ENCODE measurements at regions not wholly inside any gene's neighbourhood (a gene's known extent, or its start where the extent isn't known, plus 50 kb on each side); places are given as distances from the start of the nearest gene placed in this dataset.

DNA sequence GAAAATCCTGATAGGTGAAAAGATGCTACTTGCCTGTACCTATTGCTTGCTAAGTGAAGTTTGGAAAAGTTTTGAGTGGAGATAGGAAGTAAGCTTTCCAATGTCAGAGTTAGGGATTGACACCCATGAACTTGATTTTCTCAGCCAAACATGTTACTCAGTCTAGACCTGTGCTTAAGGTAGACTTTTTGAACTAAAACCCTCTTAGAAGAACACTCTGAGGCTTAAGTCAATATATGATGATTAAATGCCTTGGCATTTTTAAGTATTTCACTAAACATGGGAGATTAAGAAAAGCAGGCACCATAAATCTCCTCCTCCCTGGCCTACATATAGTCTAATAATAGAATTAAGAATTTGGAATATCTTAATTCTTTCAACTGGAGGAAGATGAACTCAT, 785.6 kb upstream of the SOX9 start:
- ChIA-PET CTCF (no interaction called here), POLR2A (ENCODE audit: unreplicated experiment) (no interaction called here)
- Histone ChIP-seq H2BK15ac (ENCODE audit: low read depth, low read length) (no peak overlapping the region), H3K18ac (ENCODE audit: low read depth, low read length) (no peak overlapping the region), H3K79me1 (ENCODE audit: low read depth in 1 of 2, low read length in 2 of 2) (no peaks in the 10 kb centered on the region), H3K9ac (ENCODE audit: low read depth, low read length) (no peak overlapping the region), H3K36me3 (ENCODE audit: control insufficient read depth, insufficient read depth, low read length) (no peaks in the 10 kb centered on the region), H3K14ac (replicated peaks; ENCODE audit: low read depth, low read length) (no peak overlapping the region), H3K4me1 (ENCODE audit: control insufficient read depth, insufficient read depth, low read length) (no peaks in the 10 kb centered on the region; the same call in 1 of the 2 replicates), H4K91ac (ENCODE audit: insufficient read depth, low read depth, low read length) (no peak overlapping the region), H3K23ac (ENCODE audit: low read depth, low read length) (no peak overlapping the region), H2BK20ac (ENCODE audit: low read depth, low read length) (no peak overlapping the region), H2AK9ac (replicated peaks; ENCODE audit: low read depth, low read length, poor library complexity) (no peak overlapping the region), H3K9me3 (ENCODE audit: control insufficient read depth, insufficient read depth, low read length) (no peaks in the 10 kb centered on the region), H2BK120ac (ENCODE audit: low read depth, low read length) (no peak overlapping the region), H4K20me1 (ENCODE audit: insufficient read depth, low read length) (no peaks in the 10 kb centered on the region), H2BK5ac (ENCODE audit: low read depth, low read length, poor library complexity, severe bottlenecking) (no peak overlapping the region), H3K4me3 (ENCODE audit: insufficient read depth, low read depth, low read length) (no peak overlapping the region), H3K27ac (ENCODE audit: insufficient read depth, low read length) (no peak overlapping the region), H2AK5ac (ENCODE audit: low read depth, low read length) (no peak overlapping the region), H4K5ac (ENCODE audit: low read depth, low read length) (no peak overlapping the region), H3K4ac (ENCODE audit: low read depth, low read length) (no peak overlapping the region), H3K27me3 (ENCODE audit: control insufficient read depth, insufficient read depth, low read length) (no peaks in the 10 kb centered on the region), H3K9me1 (ENCODE audit: insufficient read depth, low read length) (no peaks in the 10 kb centered on the region), H4K8ac (ENCODE audit: low read depth in 2 of 2, low read length in 2 of 2) (no peak overlapping the region), H2AFZ (replicated peaks; ENCODE audit: low read length, poor library complexity) (no peak overlapping the region), H3K4me2 (ENCODE audit: low read depth, low read length) (no peak overlapping the region), H3K56ac (ENCODE audit: extremely low read depth, insufficient read depth, low read length) (no peak overlapping the region)
- DNase-seq = no peak
- BruUV-seq (replicated peaks) = no TSS peak
- no peak for ATAC-seq (ENCODE audit: low read depth)
- in situ Hi-C loops (cut with MboI; ENCODE audit: low sequenced_read_pairs) (no loop called here), dilution Hi-C loops (cut with HindIII; ENCODE audit: low sequenced_read_pairs, unreplicated experiment) (no loop called here), intact Hi-C loops (cut with micrococcal nuclease) (loop anchor here (10.0 kb wide), 1 partner anchor 130 kb away; no protein-coding TSS in a partner anchor)
- TF ChIP-seq CEBPB (IDR thresholded peaks at IDR 0.05; ENCODE audit: low read depth, low read length) = no peak
- no peak for TF ChIP-seq POLR2A (IDR thresholded peaks at IDR 0.05; ENCODE audit: low read depth, low read length)
- TF ChIP-seq, protein P1, sequence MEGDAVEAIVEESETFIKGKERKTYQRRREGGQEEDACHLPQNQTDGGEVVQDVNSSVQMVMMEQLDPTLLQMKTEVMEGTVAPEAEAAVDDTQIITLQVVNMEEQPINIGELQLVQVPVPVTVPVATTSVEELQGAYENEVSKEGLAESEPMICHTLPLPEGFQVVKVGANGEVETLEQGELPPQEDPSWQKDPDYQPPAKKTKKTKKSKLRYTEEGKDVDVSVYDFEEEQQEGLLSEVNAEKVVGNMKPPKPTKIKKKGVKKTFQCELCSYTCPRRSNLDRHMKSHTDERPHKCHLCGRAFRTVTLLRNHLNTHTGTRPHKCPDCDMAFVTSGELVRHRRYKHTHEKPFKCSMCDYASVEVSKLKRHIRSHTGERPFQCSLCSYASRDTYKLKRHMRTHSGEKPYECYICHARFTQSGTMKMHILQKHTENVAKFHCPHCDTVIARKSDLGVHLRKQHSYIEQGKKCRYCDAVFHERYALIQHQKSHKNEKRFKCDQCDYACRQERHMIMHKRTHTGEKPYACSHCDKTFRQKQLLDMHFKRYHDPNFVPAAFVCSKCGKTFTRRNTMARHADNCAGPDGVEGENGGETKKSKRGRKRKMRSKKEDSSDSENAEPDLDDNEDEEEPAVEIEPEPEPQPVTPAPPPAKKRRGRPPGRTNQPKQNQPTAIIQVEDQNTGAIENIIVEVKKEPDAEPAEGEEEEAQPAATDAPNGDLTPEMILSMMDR (conservative IDR thresholded peaks at IDR 0.05; ENCODE audit: low read depth, low read length) = no peak
- TF ChIP-seq, protein P2, sequence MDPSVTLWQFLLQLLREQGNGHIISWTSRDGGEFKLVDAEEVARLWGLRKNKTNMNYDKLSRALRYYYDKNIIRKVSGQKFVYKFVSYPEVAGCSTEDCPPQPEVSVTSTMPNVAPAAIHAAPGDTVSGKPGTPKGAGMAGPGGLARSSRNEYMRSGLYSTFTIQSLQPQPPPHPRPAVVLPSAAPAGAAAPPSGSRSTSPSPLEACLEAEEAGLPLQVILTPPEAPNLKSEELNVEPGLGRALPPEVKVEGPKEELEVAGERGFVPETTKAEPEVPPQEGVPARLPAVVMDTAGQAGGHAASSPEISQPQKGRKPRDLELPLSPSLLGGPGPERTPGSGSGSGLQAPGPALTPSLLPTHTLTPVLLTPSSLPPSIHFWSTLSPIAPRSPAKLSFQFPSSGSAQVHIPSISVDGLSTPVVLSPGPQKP (IDR thresholded peaks at IDR 0.05; ENCODE audit: borderline replicate concordance, low read depth, low read length) = no peak
- no peak for TF ChIP-seq MXI1 (IDR thresholded peaks at IDR 0.05; ENCODE audit: borderline replicate concordance, low read depth, low read length)
- TF ChIP-seq FOS (IDR thresholded peaks at IDR 0.05; ENCODE audit: low read depth, low read length) = no peak
- TF ChIP-seq NFE2L2 (IDR thresholded peaks at IDR 0.05; ENCODE audit: low read depth, low read length) = no peak
- TF ChIP-seq CHD1 (IDR thresholded peaks at IDR 0.05; ENCODE audit: low read depth, low read length) = no peak
- TF ChIP-seq RCOR1 (IDR thresholded peaks at IDR 0.05; ENCODE audit: insufficient replicate concordance, low read length) = no peak
- no peak for TF ChIP-seq RAD21 (IDR thresholded peaks at IDR 0.05; ENCODE audit: low read length)
- TF ChIP-seq SMC3 (IDR thresholded peaks at IDR 0.05; ENCODE audit: low read depth, low read length) = no peak
- TF ChIP-seq RFX5 (IDR thresholded peaks at IDR 0.05; ENCODE audit: low read depth, low read length) = no peak
- TF ChIP-seq BHLHE40 (IDR thresholded peaks at IDR 0.05; ENCODE audit: low read depth, low read length) = no peak
- TF ChIP-seq, protein P3, sequence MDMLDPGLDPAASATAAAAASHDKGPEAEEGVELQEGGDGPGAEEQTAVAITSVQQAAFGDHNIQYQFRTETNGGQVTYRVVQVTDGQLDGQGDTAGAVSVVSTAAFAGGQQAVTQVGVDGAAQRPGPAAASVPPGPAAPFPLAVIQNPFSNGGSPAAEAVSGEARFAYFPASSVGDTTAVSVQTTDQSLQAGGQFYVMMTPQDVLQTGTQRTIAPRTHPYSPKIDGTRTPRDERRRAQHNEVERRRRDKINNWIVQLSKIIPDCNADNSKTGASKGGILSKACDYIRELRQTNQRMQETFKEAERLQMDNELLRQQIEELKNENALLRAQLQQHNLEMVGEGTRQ (IDR thresholded peaks at IDR 0.05; ENCODE audit: low read depth, low read length) = no peak
- TF ChIP-seq MAZ (IDR thresholded peaks at IDR 0.05; ENCODE audit: borderline replicate concordance, low read depth, low read length) = no peak
- TF ChIP-seq MAFK (IDR thresholded peaks at IDR 0.05; ENCODE audit: low read depth, low read length) = no peak

Measured in IMR-90 (cell line).